Mucosa of descending colon (tissue), 3 donors: ENCODE measurements at regions not wholly inside any gene's neighbourhood (a gene's known extent, or its start where the extent isn't known, plus 50 kb on each side); places are given as distances from the start of the nearest gene placed in this dataset.

Experiments
- ATAC-seq: fragments of 200-7000 bp; cut with Tn5 transposase; one replicate; pipeline ENCODE4 v1.9.1; 2020; ENCODE audit warnings: mild to moderate bottlenecking, moderate library complexity
- DNase-seq, 3 donors: peaks; one replicate each; pipeline ENCODE4 v3.0.0-alpha.2; 2020
- H3K36me3 ChIP-seq: fragments of 200-600 bp; one replicate; pipeline ENCODE4 v1.8.0; 2021; ENCODE audit warnings: low read depth, mild to moderate bottlenecking
- H3K4me1 ChIP-seq: fragments of 200-600 bp; one replicate; pipeline ENCODE4 v1.8.0; 2021; ENCODE audit warnings: low read depth, mild to moderate bottlenecking
- H3K4me3 ChIP-seq: fragments of 200-600 bp; one replicate; pipeline ENCODE4 v1.8.0; 2021; ENCODE audit warnings: mild to moderate bottlenecking
- H3K9me3 ChIP-seq: fragments of 200-600 bp; one replicate; pipeline ENCODE4 v1.8.0; 2021; ENCODE audit warnings: mild to moderate bottlenecking
- intact Hi-C, 2 donors: fragments of 100-400 bp; cut with DNase I in 1 of 2; cut with micrococcal nuclease in 1 of 2; formaldehyde crosslinking; loops; one replicate each; pipeline versions ENCODE4 v1.11.0 to v1.11.1; 2022; cut with DNase I, micrococcal nuclease
- TF ChIP-seq, protein P1 (sequence below): fragments of 200-600 bp; IDR thresholded peaks from one replicate; pipeline ENCODE4 v1.8.0; 2022; ENCODE audit warnings: antibody characterized with exemption, mild to moderate bottlenecking
- donor health status: DM: no; HTN: no; CAD: no; lungs with moderate emphysema.
- donor health status: DM: no; HTN: no; CAD: no.
- donor health status: DM: no; HTN: yes; CAD: no.

DNA sequence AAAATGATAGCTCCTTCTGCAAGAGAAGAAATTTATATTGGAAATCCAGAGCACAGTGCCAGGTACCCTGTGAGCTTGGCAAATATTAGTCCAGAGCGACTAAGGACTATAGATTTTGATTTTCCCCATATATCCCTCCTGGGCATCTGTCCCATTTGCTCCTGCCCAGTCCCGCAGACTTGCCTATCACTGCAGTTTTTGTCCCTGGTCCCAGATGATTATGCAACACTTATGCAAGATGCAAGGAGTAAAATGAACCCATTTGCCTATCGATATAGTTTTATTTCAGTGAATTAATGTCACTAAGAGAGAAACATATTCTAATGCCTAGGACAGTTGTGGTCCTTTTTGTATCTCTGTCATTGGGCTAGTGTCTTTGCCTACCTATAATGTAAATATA, 215.9 kb upstream of the BMP4 start:
- ATAC-seq, result no peak
- no peaks in the 10 kb centered on the region for H3K36me3 ChIP-seq
- intact Hi-C loops, result loop anchor here (10.0 kb wide), 2 partner anchors 152 to 628 kb away; no protein-coding TSS in a partner anchor

DNA sequence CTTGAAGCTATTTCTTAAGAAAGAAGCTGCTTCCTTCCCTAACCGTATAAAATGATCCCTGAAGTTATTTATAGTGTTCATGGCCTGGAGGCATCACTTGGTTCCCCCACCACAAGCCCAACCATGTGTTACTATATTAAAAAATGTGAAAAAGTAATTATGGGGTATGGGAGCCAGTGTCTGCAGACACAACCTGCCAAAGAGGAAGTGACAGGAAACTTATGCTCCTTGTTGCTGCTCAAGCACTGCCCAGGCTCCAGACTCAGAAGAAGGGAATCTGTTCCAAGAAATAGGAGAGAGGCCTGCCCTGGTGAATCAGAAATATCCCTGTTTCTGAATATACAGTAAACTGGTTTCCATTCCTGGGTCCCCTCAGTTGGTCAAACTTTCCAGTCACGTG, 217.2 kb upstream of the BMP4 start:
- intact Hi-C loops, result loop anchor here (10.0 kb wide), 2 partner anchors 151 to 629 kb away; no protein-coding TSS in a partner anchor
- Histone ChIP-seq H3K9me3 (no peaks in the 10 kb centered on the region), H3K4me1 (peaks cover 13% of the 10 kb centered on the region), H3K36me3 (no peaks in the 10 kb centered on the region), H3K4me3 (no peak overlapping the region)
- DNase-seq (no peak), ATAC-seq (no peak)
- TF ChIP-seq, protein P1, sequence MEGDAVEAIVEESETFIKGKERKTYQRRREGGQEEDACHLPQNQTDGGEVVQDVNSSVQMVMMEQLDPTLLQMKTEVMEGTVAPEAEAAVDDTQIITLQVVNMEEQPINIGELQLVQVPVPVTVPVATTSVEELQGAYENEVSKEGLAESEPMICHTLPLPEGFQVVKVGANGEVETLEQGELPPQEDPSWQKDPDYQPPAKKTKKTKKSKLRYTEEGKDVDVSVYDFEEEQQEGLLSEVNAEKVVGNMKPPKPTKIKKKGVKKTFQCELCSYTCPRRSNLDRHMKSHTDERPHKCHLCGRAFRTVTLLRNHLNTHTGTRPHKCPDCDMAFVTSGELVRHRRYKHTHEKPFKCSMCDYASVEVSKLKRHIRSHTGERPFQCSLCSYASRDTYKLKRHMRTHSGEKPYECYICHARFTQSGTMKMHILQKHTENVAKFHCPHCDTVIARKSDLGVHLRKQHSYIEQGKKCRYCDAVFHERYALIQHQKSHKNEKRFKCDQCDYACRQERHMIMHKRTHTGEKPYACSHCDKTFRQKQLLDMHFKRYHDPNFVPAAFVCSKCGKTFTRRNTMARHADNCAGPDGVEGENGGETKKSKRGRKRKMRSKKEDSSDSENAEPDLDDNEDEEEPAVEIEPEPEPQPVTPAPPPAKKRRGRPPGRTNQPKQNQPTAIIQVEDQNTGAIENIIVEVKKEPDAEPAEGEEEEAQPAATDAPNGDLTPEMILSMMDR, result no peak

More for the DNA sequence above, 215.9 kb upstream of the BMP4 start:
- no peak for DNase-seq
- TF ChIP-seq, protein P1, result no peak
- Histone ChIP-seq H3K4me1 (peaks cover under 1% of the 10 kb centered on the region), H3K9me3 (no peaks in the 10 kb centered on the region), H3K4me3 (no peak overlapping the region)

GRCh38 chr14:54174457-54174856, 217.8 kb upstream of the BMP4 start:
- intact Hi-C loops, result loop anchor here (10.0 kb wide), 2 partner anchors 150 to 630 kb away; no protein-coding TSS in a partner anchor
- Histone ChIP-seq H3K36me3 (no peaks in the 10 kb centered on the region), H3K4me3 (no peak overlapping the region), H3K4me1 (peaks cover 16% of the 10 kb centered on the region), H3K9me3 (no peaks in the 10 kb centered on the region)
- no peak for ATAC-seq
- no peak for DNase-seq
- TF ChIP-seq, protein P1, result no peak

GRCh38 chr14:54175298-54175942, 218.8 kb upstream of the BMP4 start:
- DNase-seq (peak in 1 of 3 donors; percentile 87), ATAC-seq (peak; percentile 77)
- TF ChIP-seq, protein P1, result peak; percentile 55
- Histone ChIP-seq H3K36me3 (no peaks in the 10 kb centered on the region), H3K9me3 (no peaks in the 10 kb centered on the region), H3K4me1 (peaks cover 16% of the 10 kb centered on the region), H3K4me3 (no peak overlapping the region)
- intact Hi-C loops, result loop anchor here (5.0 to 10.0 kb wide), 3 partner anchors 149 to 633 kb away; no protein-coding TSS in a partner anchor

DNA sequence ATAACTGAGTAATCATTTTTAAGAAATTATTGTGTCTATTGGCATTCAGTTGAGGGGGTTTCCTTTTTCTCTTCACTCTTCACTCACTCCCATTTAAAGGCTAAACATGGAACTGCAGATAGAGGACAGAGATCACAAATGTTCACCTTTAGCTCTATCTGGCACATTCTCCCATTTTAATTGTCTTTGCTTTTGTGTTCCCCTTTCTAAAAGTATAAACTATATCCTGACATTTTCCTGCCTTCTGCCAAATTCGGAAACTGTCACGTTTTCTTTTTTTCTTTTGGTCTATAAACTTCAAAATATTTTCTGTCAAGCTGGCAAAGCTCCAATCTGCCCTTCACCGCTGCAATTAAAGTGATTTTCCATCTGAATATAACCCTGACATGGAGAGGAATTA, 219.8 kb upstream of the CDKN3 start:
- Histone ChIP-seq H3K9me3 (no peaks in the 10 kb centered on the region), H3K36me3 (no peaks in the 10 kb centered on the region), H3K4me3 (no peak overlapping the region), H3K4me1 (peaks cover 16% of the 10 kb centered on the region)
- intact Hi-C loops, result loop anchor here (5.0 to 10.0 kb wide), 3 partner anchors 148 to 635 kb away; no protein-coding TSS in a partner anchor
- ATAC-seq (no peak), DNase-seq (no peak)
- TF ChIP-seq, protein P1, result no peak
